GM23248 (cell line): ENCODE measurements at regions not wholly inside any gene's neighbourhood (a gene's known extent, or its start where the extent isn't known, plus 50 kb on each side); places are given as distances from the start of the nearest gene placed in this dataset.

Source experiments
- DNase-seq: peaks from one replicate; pipeline ENCODE4 v3.0.0-alpha.2; 2015
- H2AFZ ChIP-seq: fragments of 200-600 bp; sonication (generic); 2 replicates; pipeline ENCODE4 v1.6.1; 2016; ENCODE audit warnings: antibody characterized with exemption
- H3F3A ChIP-seq: fragments of 200-600 bp; sonication (generic); 2 replicates; pipeline ENCODE4 v1.6.1; 2016; ENCODE audit warnings: mild to moderate bottlenecking, antibody characterized with exemption, mixed run types; ENCODE audit not compliant: insufficient read depth
- H3K27ac ChIP-seq: fragments of 200-600 bp; sonication (generic); 2 replicates; pipeline ENCODE4 v1.5.1; 2016; ENCODE audit warnings: mild to moderate bottlenecking
- H3K27me3 ChIP-seq: fragments of 200-600 bp; sonication (generic); replicated peaks from 2 replicates; pipeline ENCODE4 v1.6.1; 2016; ENCODE audit warnings: mild to moderate bottlenecking; ENCODE audit not compliant: insufficient read depth
- H3K36me3 ChIP-seq: fragments of 200-600 bp; sonication (generic); 2 replicates; pipeline ENCODE4 v1.6.1; 2016; ENCODE audit warnings: low read depth, mild to moderate bottlenecking
- H3K4me1 ChIP-seq: fragments of 200-600 bp; sonication (generic); 2 replicates; pipeline ENCODE4 v1.6.1; 2016; ENCODE audit warnings: mild to moderate bottlenecking; ENCODE audit not compliant: insufficient read depth
- H3K4me2 ChIP-seq: fragments of 200-600 bp; sonication (generic); one replicate; pipeline ENCODE4 v1.6.1; 2016; ENCODE audit warnings: mild to moderate bottlenecking; ENCODE audit not compliant: unreplicated experiment
- H3K4me3 ChIP-seq: fragments of 200-600 bp; sonication (generic); 2 replicates; pipeline ENCODE4 v1.5.1; 2016; ENCODE audit warnings: mild to moderate bottlenecking
- H3K79me2 ChIP-seq: fragments of 200-600 bp; sonication (generic); 2 replicates; pipeline ENCODE4 v1.6.1; 2016; ENCODE audit warnings: mild to moderate bottlenecking; ENCODE audit not compliant: insufficient read depth
- H3K9ac ChIP-seq: fragments of 200-600 bp; sonication (generic); 2 replicates; pipeline ENCODE4 v1.6.1; 2016; ENCODE audit warnings: mild to moderate bottlenecking
- H3K9me2 ChIP-seq: fragments of 200-600 bp; sonication (generic); 2 replicates; pipeline ENCODE4 v1.6.1; 2016; ENCODE audit warnings: mixed run types, mild to moderate bottlenecking, moderate library complexity; ENCODE audit not compliant: insufficient read depth
- H3K9me3 ChIP-seq: fragments of 200-600 bp; sonication (generic); one replicate; pipeline ENCODE4 v1.6.1; 2017; ENCODE audit warnings: low read depth
- H4K20me1 ChIP-seq: fragments of 200-600 bp; sonication (generic); 2 replicates; pipeline ENCODE4 v1.6.0; 2016; ENCODE audit not compliant: insufficient read depth
- EZH2 ChIP-seq: fragments of 200-600 bp; sonication (generic); IDR thresholded peaks from 2 replicates; pipeline ENCODE4 v1.6.1; 2018; ENCODE audit warnings: antibody characterized with exemption, mild to moderate bottlenecking; ENCODE audit not compliant: insufficient read depth, poor library complexity, severe bottlenecking
- EZH2phosphoT487 ChIP-seq: fragments of 200-600 bp; sonication (generic); IDR thresholded peaks from 2 replicates; pipeline ENCODE4 v1.6.1; 2018; ENCODE audit warnings: antibody characterized with exemption, moderate library complexity, mild to moderate bottlenecking, low read depth; ENCODE audit not compliant: insufficient read depth
- WGBS, 2 experiments: methylation state at CpG; one replicate each; pipeline ENCODE4 v1.1.6; 2015 to 2017; ENCODE audit warnings: low lambda C conversion rate in 2 of 2, low coverage in 1 of 2; ENCODE audit errors: missing lambda C conversion rate in 2 of 2; 5-methylcytosine and 5-hydroxymethylcytosine counted together
- in situ Hi-C: fragments of 300-500 bp; cut with MboI; formaldehyde crosslinking; loops from 2 replicates; pipeline ENCODE4 v1.15.0; 2020

DNA sequence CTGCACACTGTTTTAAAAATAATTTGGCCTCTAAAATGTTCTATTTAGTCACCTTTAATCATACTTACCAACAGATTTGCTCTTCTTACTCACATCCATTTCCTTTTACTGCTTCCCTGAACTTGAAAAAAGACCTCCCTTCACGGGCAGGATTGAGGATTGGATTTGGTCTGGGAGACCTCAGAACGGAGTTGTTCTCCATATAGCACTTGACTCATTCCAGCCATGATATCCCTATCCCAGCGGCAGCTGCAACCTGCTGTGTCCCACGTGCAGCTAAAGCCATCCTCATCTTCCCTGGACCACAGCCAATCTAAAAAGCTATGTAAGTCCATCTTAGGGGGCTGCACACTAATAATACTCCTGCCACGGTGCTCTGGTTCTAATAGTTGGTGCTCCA lies 97.0 kb upstream of the PTPRM start:
- no peak for TF ChIP-seq EZH2
- no peak for TF ChIP-seq EZH2phosphoT487
- Histone ChIP-seq H3K4me1 (no peaks in the 10 kb centered on the region), H3K4me2 (no peak overlapping the region), H3K36me3 (no peaks in the 10 kb centered on the region), H4K20me1 (no peaks in the 10 kb centered on the region), H2AFZ (no peak overlapping the region), H3K9ac (no peak overlapping the region), H3K27ac (no peak overlapping the region), H3K9me2 (no peaks in the 10 kb centered on the region), H3F3A (no peaks in the 10 kb centered on the region), H3K4me3 (no peak overlapping the region), H3K79me2 (no peaks in the 10 kb centered on the region), H3K27me3 (no peaks in the 10 kb centered on the region), H3K9me3 (no peaks in the 10 kb centered on the region)
- in situ Hi-C loops, result no loop called here
- 56 to 64% methylated on average over 5 of the region's 5 CpGs for WGBS, 2 experiments
- no peak for DNase-seq

GRCh38 chr18:7470503-7470902 lies 96.6 kb upstream of the PTPRM start:
- 51 to 52% methylated on average over 3 of the region's 3 CpGs for WGBS, 2 experiments
- TF ChIP-seq EZH2phosphoT487 (no peak), EZH2 (no peak)
- in situ Hi-C loops, result no loop called here
- Histone ChIP-seq H3K4me3 (no peak overlapping the region), H4K20me1 (no peaks in the 10 kb centered on the region), H3K4me1 (no peaks in the 10 kb centered on the region), H3K4me2 (no peak overlapping the region), H3K9ac (no peak overlapping the region), H3K9me2 (no peaks in the 10 kb centered on the region), H2AFZ (no peak overlapping the region), H3F3A (no peaks in the 10 kb centered on the region), H3K79me2 (no peaks in the 10 kb centered on the region), H3K36me3 (no peaks in the 10 kb centered on the region), H3K27ac (no peak overlapping the region), H3K27me3 (no peaks in the 10 kb centered on the region), H3K9me3 (no peaks in the 10 kb centered on the region)
- DNase-seq, result no peak

GRCh38 chr18:7476386-7476785 lies 90.7 kb upstream of the PTPRM start:
- H3K9ac ChIP-seq, result no peak overlapping the region

DNA sequence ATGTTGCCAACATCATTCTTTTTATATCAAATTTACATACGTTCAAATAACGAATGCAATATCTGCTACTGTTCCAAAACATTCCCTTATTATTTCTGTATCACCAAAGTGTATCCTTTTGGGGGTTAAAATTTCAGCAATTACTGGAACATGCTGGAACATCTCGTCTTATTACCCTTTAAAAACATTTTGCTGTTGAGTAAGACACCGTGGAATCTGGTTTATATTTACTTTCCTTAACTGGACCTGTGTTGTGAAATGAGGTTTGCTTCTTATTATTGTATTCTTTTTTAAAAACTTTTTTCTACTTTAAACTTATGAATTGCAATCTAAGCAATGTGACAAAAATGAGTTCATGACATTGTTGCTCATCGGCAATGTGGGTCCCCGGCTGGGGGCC lies 87.4 kb upstream of the PTPRM start:
- Histone ChIP-seq H3K4me1 (no peaks in the 10 kb centered on the region), H3K9ac (no peak overlapping the region), H3F3A (no peaks in the 10 kb centered on the region), H2AFZ (no peak overlapping the region), H3K9me2 (no peaks in the 10 kb centered on the region), H3K4me3 (no peak overlapping the region), H4K20me1 (no peaks in the 10 kb centered on the region), H3K27me3 (no peaks in the 10 kb centered on the region), H3K9me3 (no peaks in the 10 kb centered on the region), H3K27ac (no peak overlapping the region), H3K36me3 (no peaks in the 10 kb centered on the region), H3K79me2 (no peaks in the 10 kb centered on the region), H3K4me2 (no peak overlapping the region)
- no peak for DNase-seq
- TF ChIP-seq EZH2 (no peak), EZH2phosphoT487 (no peak)
- in situ Hi-C loops, result no loop called here
- 5 to 6% methylated on average over 6 of the region's 6 CpGs for WGBS, 2 experiments

More at GRCh38 chr18:7476386-7476785, 90.7 kb upstream of the PTPRM start:
- Histone ChIP-seq H3K4me2 (no peak overlapping the region), H3K9me3 (no peaks in the 10 kb centered on the region), H3K4me1 (no peaks in the 10 kb centered on the region), H3K27me3 (no peaks in the 10 kb centered on the region), H4K20me1 (no peaks in the 10 kb centered on the region), H3K79me2 (no peaks in the 10 kb centered on the region), H3K4me3 (no peak overlapping the region), H3F3A (no peaks in the 10 kb centered on the region), H3K27ac (no peak overlapping the region), H3K36me3 (no peaks in the 10 kb centered on the region), H3K9me2 (no peaks in the 10 kb centered on the region), H2AFZ (no peak overlapping the region)
- WGBS, 2 experiments, result 49 to 50% methylated on average over 6 of the region's 6 CpGs
- no peak for DNase-seq
- in situ Hi-C loops, result no loop called here
- TF ChIP-seq EZH2, result no peak
- TF ChIP-seq EZH2phosphoT487, result no peak

GRCh38 chr18:7480879-7481278 lies 86.2 kb upstream of the PTPRM start:
- Histone ChIP-seq H3F3A (no peaks in the 10 kb centered on the region), H3K9ac (no peak overlapping the region), H3K27me3 (no peaks in the 10 kb centered on the region), H4K20me1 (no peaks in the 10 kb centered on the region), H3K79me2 (no peaks in the 10 kb centered on the region), H3K4me3 (no peak overlapping the region), H3K9me2 (no peaks in the 10 kb centered on the region), H2AFZ (no peak overlapping the region), H3K27ac (no peak overlapping the region), H3K9me3 (no peaks in the 10 kb centered on the region), H3K4me1 (no peaks in the 10 kb centered on the region), H3K36me3 (no peaks in the 10 kb centered on the region), H3K4me2 (no peak overlapping the region)
- in situ Hi-C loops, result no loop called here
- DNase-seq, result no peak
- TF ChIP-seq EZH2 (no peak), EZH2phosphoT487 (no peak)
- 80 to 82% methylated on average over 7 of the region's 7 CpGs for WGBS, 2 experiments
